ENCODE measurements at regions not wholly inside any gene's neighbourhood (a gene's known extent, or its start where the extent isn't known, plus 50 kb on each side); places are given as distances from the start of the nearest gene placed in this dataset.
"Not testable (repeated sequence)": the region's sequence is repeated elsewhere in the genome, so short reads cannot be mapped to it uniquely, and the experiment has no call there.

- no peaks in the 10 kb centered on the region for H4K20me1 ChIP-seq (ENCODE audit: insufficient read depth)
- no peak overlapping the region for H3K9ac ChIP-seq (ENCODE audit: low read length)
- no peaks in the 10 kb centered on the region for H3K79me2 ChIP-seq (replicated peaks; ENCODE audit: insufficient read depth, low read length)
- H3F3A ChIP-seq (ENCODE audit: insufficient read depth, low read length, poor library complexity, severe bottlenecking): no peaks in the 10 kb centered on the region
- no peaks in the 10 kb centered on the region for H3K36me3 ChIP-seq (ENCODE audit: insufficient read depth, low read length)
- H3K4me3 ChIP-seq (ENCODE audit: low read length): no peak overlapping the region
- no peak overlapping the region for H2AFZ ChIP-seq (ENCODE audit: low read depth, low read length)
- H3K4me2 ChIP-seq (ENCODE audit: low read length): no peak overlapping the region
- no peaks in the 10 kb centered on the region for H3K27me3 ChIP-seq (ENCODE audit: insufficient read depth, low read depth, low read length)
- H3K9me2 ChIP-seq (ENCODE audit: insufficient read depth, low read length): no peaks in the 10 kb centered on the region
- TF ChIP-seq CTCF (IDR thresholded peaks at IDR 0.05; ENCODE audit: poor library complexity, severe bottlenecking): no peak
- TF ChIP-seq TAF1 (IDR thresholded peaks at IDR 0.05; ENCODE audit: low read depth): no peak
- no peak for TF ChIP-seq EP300 (conservative IDR thresholded peaks at IDR 0.05; ENCODE audit: poor library complexity, severe bottlenecking)
- TF ChIP-seq REST (IDR thresholded peaks at IDR 0.05; ENCODE audit: borderline replicate concordance): no peak
- no peak for TF ChIP-seq MXI1 (conservative IDR thresholded peaks at IDR 0.05; ENCODE audit: poor library complexity, severe bottlenecking)
- TF ChIP-seq POLR2AphosphoS5 (IDR thresholded peaks at IDR 0.05): no peak
- TF ChIP-seq SMC3 (conservative IDR thresholded peaks at IDR 0.05; ENCODE audit: poor library complexity): no peak
- TF ChIP-seq EZH2 (IDR thresholded peaks at IDR 0.05; ENCODE audit: borderline replicate concordance, insufficient read depth, low read length, poor library complexity, severe bottlenecking): no peak
- TF ChIP-seq RAD21 (conservative IDR thresholded peaks at IDR 0.05): no peak
- H3K9me3 ChIP-seq (ENCODE audit: low read length): no peaks in the 10 kb centered on the region
- no peak overlapping the region for H3K27ac ChIP-seq (ENCODE audit: low read length)
Observed at GRCh38 chr15:38849046-38849445, 284.4 kb upstream of the RASGRP1 start.

GRCh38 chr15:38852188-38852587 lies 287.6 kb upstream of the RASGRP1 start:
- not testable (repeated sequence) for H4K20me1 ChIP-seq (ENCODE audit: insufficient read depth); H3K79me2 ChIP-seq (replicated peaks; ENCODE audit: insufficient read depth, low read length); H2AFZ ChIP-seq (ENCODE audit: low read depth, low read length); H3K27ac ChIP-seq (ENCODE audit: low read length); H3K36me3 ChIP-seq (ENCODE audit: insufficient read depth, low read length); H3K4me3 ChIP-seq (ENCODE audit: low read length); H3K4me2 ChIP-seq (ENCODE audit: low read length); H3K9me2 ChIP-seq (ENCODE audit: insufficient read depth, low read length); H3F3A ChIP-seq (ENCODE audit: insufficient read depth, low read length, poor library complexity, severe bottlenecking); H3K27me3 ChIP-seq (ENCODE audit: insufficient read depth, low read depth, low read length); H3K9me3 ChIP-seq (ENCODE audit: low read length); H3K9ac ChIP-seq (ENCODE audit: low read length)

- Histone ChIP-seq H3K27ac (ENCODE audit: low read length) (peak overlapping the region; percentile 87), H3K36me3 (ENCODE audit: insufficient read depth, low read length) (no peaks in the 10 kb centered on the region), H3K79me2 (replicated peaks; ENCODE audit: insufficient read depth, low read length) (no peaks in the 10 kb centered on the region), H3K4me2 (ENCODE audit: low read length) (no peak overlapping the region), H4K20me1 (ENCODE audit: insufficient read depth) (no peaks in the 10 kb centered on the region), H3K9ac (ENCODE audit: low read length) (no peak overlapping the region), H2AFZ (ENCODE audit: low read depth, low read length) (no peak overlapping the region), H3K27me3 (ENCODE audit: insufficient read depth, low read depth, low read length) (no peaks in the 10 kb centered on the region), H3K4me3 (ENCODE audit: low read length) (no peak overlapping the region), H3F3A (ENCODE audit: insufficient read depth, low read length, poor library complexity, severe bottlenecking) (no peaks in the 10 kb centered on the region), H3K9me2 (ENCODE audit: insufficient read depth, low read length) (no peaks in the 10 kb centered on the region), H3K9me3 (ENCODE audit: low read length) (no peaks in the 10 kb centered on the region)
- TF ChIP-seq REST (IDR thresholded peaks at IDR 0.05; ENCODE audit: borderline replicate concordance) (no peak), MXI1 (conservative IDR thresholded peaks at IDR 0.05; ENCODE audit: poor library complexity, severe bottlenecking) (no peak), CTCF (IDR thresholded peaks at IDR 0.05; ENCODE audit: poor library complexity, severe bottlenecking) (no peak), RAD21 (conservative IDR thresholded peaks at IDR 0.05) (no peak), POLR2AphosphoS5 (IDR thresholded peaks at IDR 0.05) (no peak), EZH2 (IDR thresholded peaks at IDR 0.05; ENCODE audit: borderline replicate concordance, insufficient read depth, low read length, poor library complexity, severe bottlenecking) (no peak), SMC3 (conservative IDR thresholded peaks at IDR 0.05; ENCODE audit: poor library complexity) (no peak), TAF1 (IDR thresholded peaks at IDR 0.05; ENCODE audit: low read depth) (no peak), EP300 (conservative IDR thresholded peaks at IDR 0.05; ENCODE audit: poor library complexity, severe bottlenecking) (no peak)
Observed at GRCh38 chr15:38853608-38854007, 289.0 kb upstream of the RASGRP1 start.
